GM23338 (cell line): ENCODE measurements at regions not wholly inside any gene's neighbourhood (a gene's known extent, or its start where the extent isn't known, plus 50 kb on each side); places are given as distances from the start of the nearest gene placed in this dataset.

Experiments
- ATAC-seq: fragments of 200-7000 bp; cut with Tn5 transposase; 3 replicates; pipeline ENCODE4 v1.9.1; 2020
- DNase-seq: peaks from one replicate; pipeline ENCODE4 v3.0.0-alpha.2; 2015; ENCODE audit warnings: low spot score
- H2AFZ ChIP-seq: fragments of 200-600 bp; sonication (generic); 2 replicates; pipeline ENCODE4 v1.8.0; 2016; ENCODE audit warnings: antibody characterized with exemption, mild to moderate bottlenecking, moderate library complexity
- H3F3A ChIP-seq: fragments of 200-600 bp; sonication (generic); replicated peaks from 2 replicates; pipeline ENCODE4 v1.8.0; 2017; ENCODE audit warnings: antibody characterized with exemption, mixed run types, low read depth
- H3K27ac ChIP-seq: fragments of 200-600 bp; sonication (generic); 2 replicates; pipeline ENCODE4 v1.6.1; 2016; ENCODE audit warnings: low read depth
- H3K27me3 ChIP-seq: fragments of 200-600 bp; sonication (generic); 2 replicates; pipeline ENCODE4 v1.8.0; 2016; ENCODE audit warnings: mild to moderate bottlenecking, mixed run types, moderate library complexity; ENCODE audit not compliant: insufficient read depth
- H3K36me3 ChIP-seq: fragments of 200-600 bp; sonication (generic); 2 replicates; pipeline ENCODE4 v1.8.0; 2016; ENCODE audit warnings: mild to moderate bottlenecking; ENCODE audit not compliant: insufficient read depth
- H3K4me1 ChIP-seq: fragments of 200-600 bp; sonication (generic); 2 replicates; pipeline ENCODE4 v1.8.0; 2016; ENCODE audit warnings: mild to moderate bottlenecking, moderate library complexity; ENCODE audit not compliant: insufficient read depth
- H3K4me2 ChIP-seq: fragments of 200-600 bp; sonication (generic); 2 replicates; pipeline ENCODE4 v1.7.1; 2017; ENCODE audit warnings: mixed run types
- H3K4me3 ChIP-seq: fragments of 200-600 bp; sonication (generic); 2 replicates; pipeline ENCODE4 v1.6.1; 2016; ENCODE audit warnings: mixed run types
- H3K79me2 ChIP-seq: fragments of 200-600 bp; sonication (generic); replicated peaks from 2 replicates; pipeline ENCODE4 v1.8.0; 2017; ENCODE audit warnings: mild to moderate bottlenecking; ENCODE audit not compliant: insufficient read depth
- H3K9me2 ChIP-seq: fragments of 200-600 bp; sonication (generic); 2 replicates; pipeline ENCODE4 v1.8.0; 2017; ENCODE audit not compliant: insufficient read depth
- H4K20me1 ChIP-seq: fragments of 200-600 bp; sonication (generic); replicated peaks from 2 replicates; pipeline ENCODE4 v1.8.0; 2017; ENCODE audit warnings: mild to moderate bottlenecking; ENCODE audit not compliant: insufficient read depth
- H3K27ac Mint-ChIP-seq: 2 replicates; pipeline ENCODE4 v1.8.0; 2020; ENCODE audit warnings: inconsistent platforms, mild to moderate bottlenecking, moderate library complexity, mixed read lengths
- H3K27me3 Mint-ChIP-seq: 3 replicates; pipeline ENCODE4 v1.8.0; 2022; ENCODE audit warnings: low read depth, mild to moderate bottlenecking, moderate library complexity, mixed read lengths, inconsistent platforms; ENCODE audit not compliant: insufficient read depth, poor library complexity
- H3K36me3 Mint-ChIP-seq: 3 replicates; pipeline ENCODE4 v1.8.0; 2021; ENCODE audit warnings: low read depth, mild to moderate bottlenecking, inconsistent platforms, moderate library complexity, mixed read lengths
- H3K4me1 Mint-ChIP-seq: 3 replicates; pipeline ENCODE4 v1.8.0; 2020; ENCODE audit warnings: mild to moderate bottlenecking, inconsistent platforms, mixed read lengths
- H3K4me3 Mint-ChIP-seq: 3 replicates; pipeline ENCODE4 v1.8.0; 2021; ENCODE audit warnings: moderate library complexity, mild to moderate bottlenecking, inconsistent platforms, mixed read lengths
- H3K9me3 Mint-ChIP-seq: 3 replicates; pipeline ENCODE4 v1.8.0; 2020; ENCODE audit warnings: moderate library complexity, mild to moderate bottlenecking, inconsistent platforms, mixed read lengths
- CREB1 ChIP-seq: fragments of 250-450 bp; sonication (Bioruptor Pico); IDR thresholded peaks from 2 replicates; pipeline ENCODE4 v1.5.0; 2020; ENCODE audit warnings: low read depth, mild to moderate bottlenecking, moderate library complexity
- EZH2phosphoT487 ChIP-seq: fragments of 200-600 bp; sonication (generic); IDR thresholded peaks from one replicate; pipeline ENCODE4 v1.8.1; 2018; ENCODE audit warnings: antibody characterized with exemption; ENCODE audit not compliant: unreplicated experiment
- JUNB ChIP-seq: IDR thresholded peaks from one replicate; pipeline ENCODE4 v1.6.1; 2016; ENCODE audit warnings: antibody characterized with exemption; ENCODE audit not compliant: unreplicated experiment
- STAT1 ChIP-seq: IDR thresholded peaks from one replicate; pipeline ENCODE4 v1.6.1; 2016; ENCODE audit warnings: antibody characterized with exemption; ENCODE audit not compliant: unreplicated experiment
- ZNF114 ChIP-seq: fragments of 250-450 bp; sonication (Bioruptor Pico); IDR thresholded peaks from 2 replicates; pipeline ENCODE4 v1.5.0; 2020; ENCODE audit warnings: mild to moderate bottlenecking, moderate library complexity
- ZNF331 ChIP-seq: fragments of 250-450 bp; sonication (Bioruptor Pico); IDR thresholded peaks from 2 replicates; pipeline ENCODE4 v1.5.0; 2020; ENCODE audit warnings: low read depth, mild to moderate bottlenecking, moderate library complexity
- TF ChIP-seq, protein P1 (sequence below): IDR thresholded peaks from one replicate; pipeline ENCODE4 v1.6.1; 2018; ENCODE audit warnings: antibody characterized with exemption; ENCODE audit not compliant: unreplicated experiment
- TF ChIP-seq, protein P2 (sequence below), 2 experiments: fragments of 200-600 bp in 1 of 2; sonication (generic) in 1 of 2; conservative IDR thresholded peaks; 2 replicates each; pipeline versions ENCODE4 v1.5.1 to v1.6.1; 2016 to 2017; ENCODE audit warnings: antibody characterized with exemption in 2 of 2, low read depth in 2 of 2, mild to moderate bottlenecking in 2 of 2, moderate library complexity in 1 of 2
- TF ChIP-seq, protein P3 (sequence below): fragments of 250-450 bp; sonication (Bioruptor Pico); IDR thresholded peaks from 2 replicates; pipeline ENCODE4 v1.5.0; 2020; ENCODE audit warnings: mild to moderate bottlenecking, moderate library complexity

DNA sequence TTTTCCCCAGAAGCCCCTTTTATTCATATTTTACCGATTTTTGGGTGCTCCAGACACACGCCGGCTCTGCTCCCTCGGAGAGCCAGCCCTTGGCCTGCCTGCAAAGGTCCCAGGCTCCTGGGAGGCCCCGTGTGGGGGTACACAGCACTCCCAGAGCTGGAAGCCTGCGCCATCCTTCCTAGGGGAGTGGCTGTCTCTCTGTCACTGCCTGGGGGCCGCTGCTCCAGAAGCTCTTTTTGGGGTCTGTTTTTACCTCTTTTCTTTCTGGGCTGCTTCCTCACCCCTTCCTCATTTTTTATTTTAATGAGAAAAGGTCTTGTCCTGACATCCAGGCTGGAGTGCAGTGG is 119.1 kb upstream of the COL5A1 start (continued):
- TF ChIP-seq, protein P1, sequence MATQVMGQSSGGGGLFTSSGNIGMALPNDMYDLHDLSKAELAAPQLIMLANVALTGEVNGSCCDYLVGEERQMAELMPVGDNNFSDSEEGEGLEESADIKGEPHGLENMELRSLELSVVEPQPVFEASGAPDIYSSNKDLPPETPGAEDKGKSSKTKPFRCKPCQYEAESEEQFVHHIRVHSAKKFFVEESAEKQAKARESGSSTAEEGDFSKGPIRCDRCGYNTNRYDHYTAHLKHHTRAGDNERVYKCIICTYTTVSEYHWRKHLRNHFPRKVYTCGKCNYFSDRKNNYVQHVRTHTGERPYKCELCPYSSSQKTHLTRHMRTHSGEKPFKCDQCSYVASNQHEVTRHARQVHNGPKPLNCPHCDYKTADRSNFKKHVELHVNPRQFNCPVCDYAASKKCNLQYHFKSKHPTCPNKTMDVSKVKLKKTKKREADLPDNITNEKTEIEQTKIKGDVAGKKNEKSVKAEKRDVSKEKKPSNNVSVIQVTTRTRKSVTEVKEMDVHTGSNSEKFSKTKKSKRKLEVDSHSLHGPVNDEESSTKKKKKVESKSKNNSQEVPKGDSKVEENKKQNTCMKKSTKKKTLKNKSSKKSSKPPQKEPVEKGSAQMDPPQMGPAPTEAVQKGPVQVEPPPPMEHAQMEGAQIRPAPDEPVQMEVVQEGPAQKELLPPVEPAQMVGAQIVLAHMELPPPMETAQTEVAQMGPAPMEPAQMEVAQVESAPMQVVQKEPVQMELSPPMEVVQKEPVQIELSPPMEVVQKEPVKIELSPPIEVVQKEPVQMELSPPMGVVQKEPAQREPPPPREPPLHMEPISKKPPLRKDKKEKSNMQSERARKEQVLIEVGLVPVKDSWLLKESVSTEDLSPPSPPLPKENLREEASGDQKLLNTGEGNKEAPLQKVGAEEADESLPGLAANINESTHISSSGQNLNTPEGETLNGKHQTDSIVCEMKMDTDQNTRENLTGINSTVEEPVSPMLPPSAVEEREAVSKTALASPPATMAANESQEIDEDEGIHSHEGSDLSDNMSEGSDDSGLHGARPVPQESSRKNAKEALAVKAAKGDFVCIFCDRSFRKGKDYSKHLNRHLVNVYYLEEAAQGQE: no peak
- TF ChIP-seq STAT1 (no peak), JUNB (no peak)

GRCh38 chr9:134522976-134523375 is 118.6 kb upstream of the COL5A1 start:
- H3K36me3 Mint-ChIP-seq: peaks cover 3% of the 10 kb centered on the region; the same call in 1 of the 3 replicates
- H3K4me1 Mint-ChIP-seq: 0 out of 3 replicates have a peak, but pooled peaks cover 2% of the 10 kb centered on the region
- Histone ChIP-seq H2AFZ (no peak overlapping the region), H4K20me1 (no peaks in the 10 kb centered on the region), H3K27ac (no peak overlapping the region), H3K4me1 (no peaks in the 10 kb centered on the region), H3K9me2 (no peaks in the 10 kb centered on the region), H3K36me3 (no peaks in the 10 kb centered on the region), H3K4me2 (no peak overlapping the region), H3K79me2 (no peaks in the 10 kb centered on the region), H3K4me3 (no peak overlapping the region), H3F3A (no peaks in the 10 kb centered on the region), H3K27me3 (no peaks in the 10 kb centered on the region)
- peaks cover 3% of the 10 kb centered on the region; the same call in 2 of the 3 replicates for H3K9me3 Mint-ChIP-seq
- ATAC-seq (no peak), DNase-seq (no peak)
- H3K27ac Mint-ChIP-seq: no peak overlapping the region
- H3K27me3 Mint-ChIP-seq: peaks cover 5% of the 10 kb centered on the region
- H3K4me3 Mint-ChIP-seq: no peak overlapping the region
- no peak for TF ChIP-seq EZH2phosphoT487
- no peak for TF ChIP-seq STAT1
- TF ChIP-seq ZNF114 (CRISPR knock-in tag): no peak
- TF ChIP-seq, protein P2, sequence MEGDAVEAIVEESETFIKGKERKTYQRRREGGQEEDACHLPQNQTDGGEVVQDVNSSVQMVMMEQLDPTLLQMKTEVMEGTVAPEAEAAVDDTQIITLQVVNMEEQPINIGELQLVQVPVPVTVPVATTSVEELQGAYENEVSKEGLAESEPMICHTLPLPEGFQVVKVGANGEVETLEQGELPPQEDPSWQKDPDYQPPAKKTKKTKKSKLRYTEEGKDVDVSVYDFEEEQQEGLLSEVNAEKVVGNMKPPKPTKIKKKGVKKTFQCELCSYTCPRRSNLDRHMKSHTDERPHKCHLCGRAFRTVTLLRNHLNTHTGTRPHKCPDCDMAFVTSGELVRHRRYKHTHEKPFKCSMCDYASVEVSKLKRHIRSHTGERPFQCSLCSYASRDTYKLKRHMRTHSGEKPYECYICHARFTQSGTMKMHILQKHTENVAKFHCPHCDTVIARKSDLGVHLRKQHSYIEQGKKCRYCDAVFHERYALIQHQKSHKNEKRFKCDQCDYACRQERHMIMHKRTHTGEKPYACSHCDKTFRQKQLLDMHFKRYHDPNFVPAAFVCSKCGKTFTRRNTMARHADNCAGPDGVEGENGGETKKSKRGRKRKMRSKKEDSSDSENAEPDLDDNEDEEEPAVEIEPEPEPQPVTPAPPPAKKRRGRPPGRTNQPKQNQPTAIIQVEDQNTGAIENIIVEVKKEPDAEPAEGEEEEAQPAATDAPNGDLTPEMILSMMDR (conservative IDR thresholded peaks at IDR 0.05; ENCODE audit: low read depth in 2 of 2): no peak
- TF ChIP-seq, protein P1: no peak
- TF ChIP-seq CREB1 (CRISPR knock-in tag): no peak
- TF ChIP-seq ZNF331 (CRISPR knock-in tag): no peak
- TF ChIP-seq, protein P3, sequence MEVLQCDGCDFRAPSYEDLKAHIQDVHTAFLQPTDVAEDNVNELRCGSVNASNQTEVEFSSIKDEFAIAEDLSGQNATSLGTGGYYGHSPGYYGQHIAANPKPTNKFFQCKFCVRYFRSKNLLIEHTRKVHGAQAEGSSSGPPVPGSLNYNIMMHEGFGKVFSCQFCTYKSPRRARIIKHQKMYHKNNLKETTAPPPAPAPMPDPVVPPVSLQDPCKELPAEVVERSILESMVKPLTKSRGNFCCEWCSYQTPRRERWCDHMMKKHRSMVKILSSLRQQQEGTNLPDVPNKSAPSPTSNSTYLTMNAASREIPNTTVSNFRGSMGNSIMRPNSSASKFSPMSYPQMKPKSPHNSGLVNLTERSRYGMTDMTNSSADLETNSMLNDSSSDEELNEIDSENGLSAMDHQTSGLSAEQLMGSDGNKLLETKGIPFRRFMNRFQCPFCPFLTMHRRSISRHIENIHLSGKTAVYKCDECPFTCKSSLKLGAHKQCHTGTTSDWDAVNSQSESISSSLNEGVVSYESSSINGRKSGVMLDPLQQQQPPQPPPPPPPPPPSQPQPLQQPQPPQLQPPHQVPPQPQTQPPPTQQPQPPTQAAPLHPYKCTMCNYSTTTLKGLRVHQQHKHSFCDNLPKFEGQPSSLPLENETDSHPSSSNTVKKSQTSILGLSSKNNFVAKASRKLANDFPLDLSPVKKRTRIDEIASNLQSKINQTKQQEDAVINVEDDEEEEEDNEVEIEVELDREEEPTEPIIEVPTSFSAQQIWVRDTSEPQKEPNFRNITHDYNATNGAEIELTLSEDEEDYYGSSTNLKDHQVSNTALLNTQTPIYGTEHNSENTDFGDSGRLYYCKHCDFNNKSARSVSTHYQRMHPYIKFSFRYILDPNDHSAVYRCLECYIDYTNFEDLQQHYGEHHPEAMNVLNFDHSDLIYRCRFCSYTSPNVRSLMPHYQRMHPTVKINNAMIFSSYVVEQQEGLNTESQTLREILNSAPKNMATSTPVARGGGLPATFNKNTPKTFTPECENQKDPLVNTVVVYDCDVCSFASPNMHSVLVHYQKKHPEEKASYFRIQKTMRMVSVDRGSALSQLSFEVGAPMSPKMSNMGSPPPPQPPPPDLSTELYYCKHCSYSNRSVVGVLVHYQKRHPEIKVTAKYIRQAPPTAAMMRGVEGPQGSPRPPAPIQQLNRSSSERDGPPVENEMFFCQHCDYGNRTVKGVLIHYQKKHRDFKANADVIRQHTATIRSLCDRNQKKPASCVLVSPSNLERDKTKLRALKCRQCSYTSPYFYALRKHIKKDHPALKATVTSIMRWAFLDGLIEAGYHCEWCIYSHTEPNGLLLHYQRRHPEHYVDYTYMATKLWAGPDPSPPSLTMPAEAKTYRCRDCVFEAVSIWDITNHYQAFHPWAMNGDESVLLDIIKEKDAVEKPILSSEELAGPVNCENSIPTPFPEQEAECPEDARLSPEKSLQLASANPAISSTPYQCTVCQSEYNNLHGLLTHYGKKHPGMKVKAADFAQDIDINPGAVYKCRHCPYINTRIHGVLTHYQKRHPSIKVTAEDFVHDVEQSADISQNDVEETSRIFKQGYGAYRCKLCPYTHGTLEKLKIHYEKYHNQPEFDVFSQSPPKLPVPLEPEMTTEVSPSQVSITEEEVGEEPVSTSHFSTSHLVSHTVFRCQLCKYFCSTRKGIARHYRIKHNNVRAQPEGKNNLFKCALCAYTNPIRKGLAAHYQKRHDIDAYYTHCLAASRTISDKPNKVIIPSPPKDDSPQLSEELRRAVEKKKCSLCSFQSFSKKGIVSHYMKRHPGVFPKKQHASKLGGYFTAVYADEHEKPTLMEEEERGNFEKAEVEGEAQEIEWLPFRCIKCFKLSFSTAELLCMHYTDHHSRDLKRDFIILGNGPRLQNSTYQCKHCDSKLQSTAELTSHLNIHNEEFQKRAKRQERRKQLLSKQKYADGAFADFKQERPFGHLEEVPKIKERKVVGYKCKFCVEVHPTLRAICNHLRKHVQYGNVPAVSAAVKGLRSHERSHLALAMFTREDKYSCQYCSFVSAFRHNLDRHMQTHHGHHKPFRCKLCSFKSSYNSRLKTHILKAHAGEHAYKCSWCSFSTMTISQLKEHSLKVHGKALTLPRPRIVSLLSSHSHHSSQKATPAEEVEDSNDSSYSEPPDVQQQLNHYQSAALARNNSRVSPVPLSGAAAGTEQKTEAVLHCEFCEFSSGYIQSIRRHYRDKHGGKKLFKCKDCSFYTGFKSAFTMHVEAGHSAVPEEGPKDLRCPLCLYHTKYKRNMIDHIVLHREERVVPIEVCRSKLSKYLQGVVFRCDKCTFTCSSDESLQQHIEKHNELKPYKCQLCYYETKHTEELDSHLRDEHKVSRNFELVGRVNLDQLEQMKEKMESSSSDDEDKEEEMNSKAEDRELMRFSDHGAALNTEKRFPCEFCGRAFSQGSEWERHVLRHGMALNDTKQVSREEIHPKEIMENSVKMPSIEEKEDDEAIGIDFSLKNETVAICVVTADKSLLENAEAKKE (CRISPR knock-in tag): no peak
